ENCODE measurements at regions not wholly inside any gene's neighbourhood (a gene's known extent, or its start where the extent isn't known, plus 50 kb on each side); places are given as distances from the start of the nearest gene placed in this dataset.
A peak's percentile ranks its signal among the peaks of the same experiment; 100 is the strongest.

- Histone ChIP-seq H3K9me3 (ENCODE audit: severe bottlenecking) (no peaks in the 10 kb centered on the region), H3K4me3 (ENCODE audit: severe bottlenecking) (no peak overlapping the region), H3K27me3 (ENCODE audit: insufficient read depth, poor library complexity, severe bottlenecking) (no peaks in the 10 kb centered on the region), H3K36me3 (ENCODE audit: low read depth) (no peaks in the 10 kb centered on the region), H3K4me1 (ENCODE audit: insufficient read depth, poor library complexity, severe bottlenecking) (no peaks in the 10 kb centered on the region), H3K27ac (ENCODE audit: poor library complexity, severe bottlenecking) (no peak overlapping the region)
- ATAC-seq (ENCODE audit: low read depth) (no peak), DNase-seq (ENCODE audit: low spot score) (no peak)
- TF ChIP-seq CTCF (IDR thresholded peaks at IDR 0.05; ENCODE audit: poor library complexity, severe bottlenecking) = no peak
Observed at GRCh38 chr6:135568379-135568778, 70.8 kb upstream of the AHI1 start.

GRCh38 chr6:135572051-135572450 lies 74.5 kb upstream of the AHI1 start:
- Histone ChIP-seq H3K4me1 (ENCODE audit: insufficient read depth, poor library complexity, severe bottlenecking) (no peaks in the 10 kb centered on the region), H3K27me3 (ENCODE audit: insufficient read depth, poor library complexity, severe bottlenecking) (no peaks in the 10 kb centered on the region), H3K9me3 (ENCODE audit: severe bottlenecking) (no peaks in the 10 kb centered on the region), H3K27ac (ENCODE audit: poor library complexity, severe bottlenecking) (no peak overlapping the region), H3K4me3 (ENCODE audit: severe bottlenecking) (no peak overlapping the region), H3K36me3 (ENCODE audit: low read depth) (no peaks in the 10 kb centered on the region)
- DNase-seq (ENCODE audit: low spot score) = no peak
- no peak; the same call in 2 of the 3 replicates for ATAC-seq (ENCODE audit: low read depth)
- no peak for TF ChIP-seq CTCF (IDR thresholded peaks at IDR 0.05; ENCODE audit: poor library complexity, severe bottlenecking)

- no peaks in the 10 kb centered on the region for H3K36me3 ChIP-seq (ENCODE audit: low read depth)
- no peak for DNase-seq (ENCODE audit: low spot score)
- no peaks in the 10 kb centered on the region for H3K9me3 ChIP-seq (ENCODE audit: severe bottlenecking)
- ATAC-seq (ENCODE audit: low read depth) = no peak
- no peak overlapping the region for H3K27ac ChIP-seq (ENCODE audit: poor library complexity, severe bottlenecking)
- no peaks in the 10 kb centered on the region for H3K27me3 ChIP-seq (ENCODE audit: insufficient read depth, poor library complexity, severe bottlenecking)
- no peak overlapping the region for H3K4me3 ChIP-seq (ENCODE audit: severe bottlenecking)
- TF ChIP-seq CTCF (IDR thresholded peaks at IDR 0.05; ENCODE audit: poor library complexity, severe bottlenecking) = no peak
- no peaks in the 10 kb centered on the region for H3K4me1 ChIP-seq (ENCODE audit: insufficient read depth, poor library complexity, severe bottlenecking)
Observed at GRCh38 chr6:135575629-135576028, 78.1 kb upstream of the AHI1 start.

- peak; percentile 23; the same call in 1 of the 3 replicates for ATAC-seq (ENCODE audit: low read depth)
- no peak for DNase-seq (ENCODE audit: low spot score)
- Histone ChIP-seq H3K36me3 (ENCODE audit: low read depth) (no peaks in the 10 kb centered on the region), H3K27ac (ENCODE audit: poor library complexity, severe bottlenecking) (no peak overlapping the region), H3K4me3 (ENCODE audit: severe bottlenecking) (no peak overlapping the region), H3K4me1 (ENCODE audit: insufficient read depth, poor library complexity, severe bottlenecking) (no peaks in the 10 kb centered on the region), H3K27me3 (ENCODE audit: insufficient read depth, poor library complexity, severe bottlenecking) (no peaks in the 10 kb centered on the region), H3K9me3 (ENCODE audit: severe bottlenecking) (no peaks in the 10 kb centered on the region)
- no peak for TF ChIP-seq CTCF (IDR thresholded peaks at IDR 0.05; ENCODE audit: poor library complexity, severe bottlenecking)
Observed at GRCh38 chr6:135576055-135576454, 78.5 kb upstream of the AHI1 start.

GRCh38 chr6:135577059-135577538 lies 79.6 kb upstream of the AHI1 start:
- Histone ChIP-seq H3K9me3 (ENCODE audit: severe bottlenecking) (no peaks in the 10 kb centered on the region), H3K27me3 (ENCODE audit: insufficient read depth, poor library complexity, severe bottlenecking) (no peaks in the 10 kb centered on the region), H3K36me3 (ENCODE audit: low read depth) (no peaks in the 10 kb centered on the region), H3K27ac (ENCODE audit: poor library complexity, severe bottlenecking) (no peak overlapping the region), H3K4me3 (ENCODE audit: severe bottlenecking) (no peak overlapping the region), H3K4me1 (ENCODE audit: insufficient read depth, poor library complexity, severe bottlenecking) (no peaks in the 10 kb centered on the region)
- DNase-seq (ENCODE audit: low spot score) (no peak), ATAC-seq (ENCODE audit: low read depth) (no peak)
- TF ChIP-seq CTCF (IDR thresholded peaks at IDR 0.05; ENCODE audit: poor library complexity, severe bottlenecking) = no peak
